ENCODE measurements at regions not wholly inside any gene's neighbourhood (a gene's known extent, or its start where the extent isn't known, plus 50 kb on each side); places are given as distances from the start of the nearest gene placed in this dataset.

- TF ChIP-seq POLR2A (IDR thresholded peaks at IDR 0.05; ENCODE audit: low read depth, low read length): no peak
- no peak for TF ChIP-seq POLR2AphosphoS5 (IDR thresholded peaks at IDR 0.05; ENCODE audit: low read depth, low read length)
Measured at GRCh38 chr6:99099243-99099642, 151.5 kb upstream of the FBXL4 start.
